Neural cell (in vitro differentiated cells): ENCODE measurements at regions not wholly inside any gene's neighbourhood (a gene's known extent, or its start where the extent isn't known, plus 50 kb on each side); places are given as distances from the start of the nearest gene placed in this dataset.

Experiments used
- H2AFZ ChIP-seq: fragments of 200-600, 300-800 bp; sonication (generic), shearing (Covaris generic); 2 replicates; pipeline ENCODE4 v1.6.0; 2014; ENCODE audit warnings: low read depth, mild to moderate bottlenecking, antibody characterized with exemption, low read length, moderate library complexity
- H3F3A ChIP-seq: fragments of 200-600 bp; shearing (Covaris generic); 2 replicates; pipeline ENCODE4 v1.6.1; 2016; ENCODE audit warnings: mild to moderate bottlenecking, moderate library complexity, mixed read lengths, antibody characterized with exemption, low read length; ENCODE audit not compliant: insufficient read depth, poor library complexity, severe bottlenecking
- H3K27ac ChIP-seq: fragments of 200-600, 300-800 bp; sonication (generic), shearing (Covaris generic); 2 replicates; pipeline ENCODE4 v1.5.1; 2014; ENCODE audit warnings: mild to moderate bottlenecking, low read length, moderate library complexity
- H3K27me3 ChIP-seq: fragments of 300-800, 200-600 bp; sonication (generic), shearing (Covaris generic); 2 replicates; pipeline ENCODE4 v1.6.0; 2014; ENCODE audit warnings: mild to moderate bottlenecking, low read depth, low read length, moderate library complexity; ENCODE audit not compliant: insufficient read depth
- H3K36me3 ChIP-seq: fragments of 300-800, 200-600 bp; sonication (generic), shearing (Covaris generic); 2 replicates; pipeline ENCODE4 v1.5.1; 2014; ENCODE audit warnings: mild to moderate bottlenecking, antibody characterized with exemption, low read length, moderate library complexity; ENCODE audit not compliant: insufficient read depth
- H3K4me2 ChIP-seq: fragments of 300-800, 200-600 bp; sonication (generic), shearing (Covaris generic); 2 replicates; pipeline ENCODE4 v1.6.0; 2014; ENCODE audit warnings: mild to moderate bottlenecking, low read length
- H3K4me3 ChIP-seq: fragments of 300-800, 200-600 bp; sonication (generic), shearing (Covaris generic); 2 replicates; pipeline ENCODE4 v1.5.1; 2014; ENCODE audit warnings: mild to moderate bottlenecking, low read length, moderate library complexity
- H3K79me2 ChIP-seq: fragments of 200-600 bp; shearing (Covaris generic); replicated peaks from 2 replicates; pipeline ENCODE4 v1.6.0; 2014; ENCODE audit warnings: mild to moderate bottlenecking, low read length, moderate library complexity; ENCODE audit not compliant: insufficient read depth
- H3K9ac ChIP-seq: fragments of 300-800, 200-600 bp; sonication (generic), shearing (Covaris generic); 2 replicates; pipeline ENCODE4 v1.6.1; 2016; ENCODE audit warnings: mild to moderate bottlenecking, low read length, mixed read lengths
- H3K9me2 ChIP-seq: fragments of 200-600 bp; shearing (Covaris generic); 2 replicates; pipeline ENCODE4 v1.6.1; 2016; ENCODE audit warnings: mild to moderate bottlenecking, low read length, mixed read lengths; ENCODE audit not compliant: insufficient read depth
- H3K9me3 ChIP-seq: fragments of 200-600, 300-800 bp; sonication (generic), shearing (Covaris generic); 2 replicates; pipeline ENCODE4 v1.6.1; 2016; ENCODE audit warnings: mild to moderate bottlenecking, mixed run types, low read length, moderate library complexity, mixed read lengths
- H4K20me1 ChIP-seq: fragments of 200-600 bp; shearing (Covaris generic); 2 replicates; pipeline ENCODE4 v1.6.1; 2016; ENCODE audit warnings: mild to moderate bottlenecking, mixed run types; ENCODE audit not compliant: insufficient read depth
- EP300 ChIP-seq: fragments of 450-650 bp; conservative IDR thresholded peaks from 2 replicates; pipeline ENCODE4 v1.6.1; 2014; ENCODE audit warnings: antibody characterized with exemption, mild to moderate bottlenecking, moderate library complexity; ENCODE audit not compliant: poor library complexity, severe bottlenecking
- EZH2 ChIP-seq: fragments of 200-600, 300-800 bp; shearing (Covaris generic), sonication (generic); IDR thresholded peaks from 2 replicates; pipeline ENCODE4 v1.6.1; 2014; ENCODE audit warnings: antibody characterized with exemption, low read length, borderline replicate concordance, mild to moderate bottlenecking; ENCODE audit not compliant: insufficient read depth, poor library complexity, severe bottlenecking
- MXI1 ChIP-seq: fragments of 450-650 bp; conservative IDR thresholded peaks from 2 replicates; pipeline ENCODE4 v1.6.1; 2014; ENCODE audit warnings: antibody characterized with exemption, mild to moderate bottlenecking; ENCODE audit not compliant: poor library complexity, severe bottlenecking
- POLR2AphosphoS5 ChIP-seq: IDR thresholded peaks from 2 replicates; pipeline ENCODE4 v1.6.1; 2012
- RAD21 ChIP-seq: fragments of 450-650 bp; conservative IDR thresholded peaks from 2 replicates; pipeline ENCODE4 v1.6.1; 2014; ENCODE audit warnings: antibody characterized with exemption, mild to moderate bottlenecking, moderate library complexity
- SMC3 ChIP-seq: fragments of 450-650 bp; conservative IDR thresholded peaks from 2 replicates; pipeline ENCODE4 v1.6.1; 2014; ENCODE audit warnings: antibody characterized with exemption, mild to moderate bottlenecking, moderate library complexity; ENCODE audit not compliant: poor library complexity
- TAF1 ChIP-seq: IDR thresholded peaks from 2 replicates; pipeline ENCODE4 v1.6.1; 2012; ENCODE audit warnings: low read depth
- TF ChIP-seq, protein P1 (sequence below): IDR thresholded peaks from 2 replicates; pipeline ENCODE4 v1.6.1; 2012; ENCODE audit warnings: borderline replicate concordance
- TF ChIP-seq, protein P2 (sequence below): fragments of 450-650 bp; IDR thresholded peaks from 2 replicates; pipeline ENCODE4 v1.5.1; 2014; ENCODE audit warnings: antibody characterized with exemption, mild to moderate bottlenecking, moderate library complexity; ENCODE audit not compliant: poor library complexity, severe bottlenecking

DNA sequence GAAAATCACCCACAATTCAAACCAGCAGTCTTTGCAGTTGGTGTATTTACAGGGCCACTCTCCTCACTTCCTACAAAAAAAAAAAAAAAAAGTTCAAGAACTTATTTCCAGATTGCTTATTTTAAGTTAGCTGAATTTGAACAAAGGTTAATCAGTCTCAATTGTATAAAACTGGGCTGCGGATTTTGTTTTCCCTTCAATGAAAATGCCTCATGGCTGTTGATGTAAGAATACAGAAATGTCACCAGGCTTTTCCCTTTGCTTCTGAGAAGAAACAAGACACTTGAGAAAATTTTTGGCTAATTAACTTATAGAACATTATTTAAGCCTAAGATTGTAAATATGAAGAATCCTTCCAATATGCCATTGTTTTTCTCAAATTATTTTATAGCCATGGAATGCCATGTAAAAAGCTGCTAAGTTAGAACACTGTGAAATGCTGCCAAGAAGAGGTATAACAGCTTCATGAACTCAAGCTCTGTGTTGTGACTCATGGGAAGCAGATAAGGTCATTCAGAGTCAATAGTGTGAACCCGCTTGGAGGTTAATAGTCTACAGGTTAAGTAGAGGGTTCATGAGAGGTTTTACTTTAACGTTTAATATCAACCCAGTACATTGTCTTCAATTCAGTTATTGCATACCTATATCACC is 84.3 kb upstream of the ABI3BP start:
- H3K79me2 ChIP-seq = no peaks in the 10 kb centered on the region

DNA sequence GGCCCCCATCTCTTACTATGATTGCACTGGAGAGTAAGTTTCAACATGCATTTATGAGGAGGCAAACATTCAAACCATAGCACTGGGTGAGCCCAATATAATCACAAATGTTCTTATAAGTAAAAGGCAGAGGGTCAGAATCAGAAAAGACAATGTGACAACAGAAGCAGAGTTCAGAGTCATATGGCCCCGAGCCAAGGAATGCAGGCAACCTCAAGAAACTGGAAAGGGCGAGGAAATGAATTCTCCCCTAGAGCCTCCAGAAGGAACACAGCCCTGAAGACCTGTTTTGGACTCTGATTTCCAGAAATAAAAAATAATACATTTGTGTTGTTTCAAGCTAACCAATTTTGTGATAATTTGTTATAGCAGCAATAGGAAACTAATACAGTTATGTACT is 81.3 kb upstream of the ABI3BP start:
- no peak overlapping the region for H3K27ac ChIP-seq
- no peaks in the 10 kb centered on the region for H3K79me2 ChIP-seq
- no peak overlapping the region for H3K4me3 ChIP-seq
- H4K20me1 ChIP-seq = no peaks in the 10 kb centered on the region
- no peaks in the 10 kb centered on the region for H3K27me3 ChIP-seq
- H2AFZ ChIP-seq = no peak overlapping the region
- H3K9me3 ChIP-seq = no peaks in the 10 kb centered on the region
- H3K9ac ChIP-seq = no peak overlapping the region
- no peaks in the 10 kb centered on the region for H3F3A ChIP-seq
- no peaks in the 10 kb centered on the region for H3K36me3 ChIP-seq
- H3K9me2 ChIP-seq = no peaks in the 10 kb centered on the region
- no peak for TF ChIP-seq TAF1
- TF ChIP-seq, protein P1, sequence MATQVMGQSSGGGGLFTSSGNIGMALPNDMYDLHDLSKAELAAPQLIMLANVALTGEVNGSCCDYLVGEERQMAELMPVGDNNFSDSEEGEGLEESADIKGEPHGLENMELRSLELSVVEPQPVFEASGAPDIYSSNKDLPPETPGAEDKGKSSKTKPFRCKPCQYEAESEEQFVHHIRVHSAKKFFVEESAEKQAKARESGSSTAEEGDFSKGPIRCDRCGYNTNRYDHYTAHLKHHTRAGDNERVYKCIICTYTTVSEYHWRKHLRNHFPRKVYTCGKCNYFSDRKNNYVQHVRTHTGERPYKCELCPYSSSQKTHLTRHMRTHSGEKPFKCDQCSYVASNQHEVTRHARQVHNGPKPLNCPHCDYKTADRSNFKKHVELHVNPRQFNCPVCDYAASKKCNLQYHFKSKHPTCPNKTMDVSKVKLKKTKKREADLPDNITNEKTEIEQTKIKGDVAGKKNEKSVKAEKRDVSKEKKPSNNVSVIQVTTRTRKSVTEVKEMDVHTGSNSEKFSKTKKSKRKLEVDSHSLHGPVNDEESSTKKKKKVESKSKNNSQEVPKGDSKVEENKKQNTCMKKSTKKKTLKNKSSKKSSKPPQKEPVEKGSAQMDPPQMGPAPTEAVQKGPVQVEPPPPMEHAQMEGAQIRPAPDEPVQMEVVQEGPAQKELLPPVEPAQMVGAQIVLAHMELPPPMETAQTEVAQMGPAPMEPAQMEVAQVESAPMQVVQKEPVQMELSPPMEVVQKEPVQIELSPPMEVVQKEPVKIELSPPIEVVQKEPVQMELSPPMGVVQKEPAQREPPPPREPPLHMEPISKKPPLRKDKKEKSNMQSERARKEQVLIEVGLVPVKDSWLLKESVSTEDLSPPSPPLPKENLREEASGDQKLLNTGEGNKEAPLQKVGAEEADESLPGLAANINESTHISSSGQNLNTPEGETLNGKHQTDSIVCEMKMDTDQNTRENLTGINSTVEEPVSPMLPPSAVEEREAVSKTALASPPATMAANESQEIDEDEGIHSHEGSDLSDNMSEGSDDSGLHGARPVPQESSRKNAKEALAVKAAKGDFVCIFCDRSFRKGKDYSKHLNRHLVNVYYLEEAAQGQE = no peak
- no peak for TF ChIP-seq MXI1
- no peak for TF ChIP-seq RAD21
- TF ChIP-seq, protein P2, sequence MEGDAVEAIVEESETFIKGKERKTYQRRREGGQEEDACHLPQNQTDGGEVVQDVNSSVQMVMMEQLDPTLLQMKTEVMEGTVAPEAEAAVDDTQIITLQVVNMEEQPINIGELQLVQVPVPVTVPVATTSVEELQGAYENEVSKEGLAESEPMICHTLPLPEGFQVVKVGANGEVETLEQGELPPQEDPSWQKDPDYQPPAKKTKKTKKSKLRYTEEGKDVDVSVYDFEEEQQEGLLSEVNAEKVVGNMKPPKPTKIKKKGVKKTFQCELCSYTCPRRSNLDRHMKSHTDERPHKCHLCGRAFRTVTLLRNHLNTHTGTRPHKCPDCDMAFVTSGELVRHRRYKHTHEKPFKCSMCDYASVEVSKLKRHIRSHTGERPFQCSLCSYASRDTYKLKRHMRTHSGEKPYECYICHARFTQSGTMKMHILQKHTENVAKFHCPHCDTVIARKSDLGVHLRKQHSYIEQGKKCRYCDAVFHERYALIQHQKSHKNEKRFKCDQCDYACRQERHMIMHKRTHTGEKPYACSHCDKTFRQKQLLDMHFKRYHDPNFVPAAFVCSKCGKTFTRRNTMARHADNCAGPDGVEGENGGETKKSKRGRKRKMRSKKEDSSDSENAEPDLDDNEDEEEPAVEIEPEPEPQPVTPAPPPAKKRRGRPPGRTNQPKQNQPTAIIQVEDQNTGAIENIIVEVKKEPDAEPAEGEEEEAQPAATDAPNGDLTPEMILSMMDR = no peak
- no peak for TF ChIP-seq EP300
- TF ChIP-seq POLR2AphosphoS5 = no peak
- TF ChIP-seq EZH2 = no peak
- TF ChIP-seq SMC3 = no peak
- no peak overlapping the region for H3K4me2 ChIP-seq

More for the DNA sequence above, 84.3 kb upstream of the ABI3BP start:
- Histone ChIP-seq H2AFZ (no peak overlapping the region), H3K36me3 (no peaks in the 10 kb centered on the region), H3K27ac (no peak overlapping the region), H3K9me2 (no peaks in the 10 kb centered on the region), H3K27me3 (no peaks in the 10 kb centered on the region), H3K9me3 (no peaks in the 10 kb centered on the region), H3F3A (no peaks in the 10 kb centered on the region), H3K4me3 (no peak overlapping the region), H4K20me1 (no peaks in the 10 kb centered on the region), H3K4me2 (no peak overlapping the region), H3K9ac (no peak overlapping the region)
- no peak for TF ChIP-seq MXI1
- TF ChIP-seq, protein P1 = no peak
- TF ChIP-seq TAF1 = no peak
- no peak for TF ChIP-seq EZH2
- TF ChIP-seq EP300 = no peak
- TF ChIP-seq, protein P2 = no peak
- no peak for TF ChIP-seq SMC3
- no peak for TF ChIP-seq RAD21
- TF ChIP-seq POLR2AphosphoS5 = no peak
